Uterus (tissue), 2 donors: ENCODE measurements at regions not wholly inside any gene's neighbourhood (a gene's known extent, or its start where the extent isn't known, plus 50 kb on each side); places are given as distances from the start of the nearest gene placed in this dataset.

Experiments used
- CTCF ChIP-seq, 4 experiments: fragments of 200-600 bp in 2 of 4; fragments of 450-650 bp in 2 of 4; sonication (generic) in 2 of 4; IDR thresholded peaks; one replicate each; pipeline ENCODE4 v1.5.1; 2016 to 2019; ENCODE audit warnings: antibody characterized with exemption in 4 of 4, mild to moderate bottlenecking in 2 of 4, moderate library complexity in 1 of 4
- POLR2A ChIP-seq, 2 donors: fragments of 450-650 bp; IDR thresholded peaks; one replicate each; pipeline ENCODE4 v1.6.1; 2016; ENCODE audit warnings: antibody characterized with exemption in 2 of 2, mild to moderate bottlenecking in 1 of 2, moderate library complexity in 1 of 2

GRCh38 chr2:192813341-192813740, 618.6 kb upstream of the TMEFF2 start:
- TF ChIP-seq CTCF (IDR thresholded peaks at IDR 0.05): no peak
- no peak for TF ChIP-seq POLR2A (IDR thresholded peaks at IDR 0.05)
